GM23338 (cell line): ENCODE measurements at regions not wholly inside any gene's neighbourhood (a gene's known extent, or its start where the extent isn't known, plus 50 kb on each side); places are given as distances from the start of the nearest gene placed in this dataset.

Experiments used
- ATAC-seq: fragments of 200-7000 bp; cut with Tn5 transposase; 3 replicates; pipeline ENCODE4 v1.9.1; 2020
- DNase-seq: peaks from one replicate; pipeline ENCODE4 v3.0.0-alpha.2; 2015; ENCODE audit warnings: low spot score
- H2AFZ ChIP-seq: fragments of 200-600 bp; sonication (generic); 2 replicates; pipeline ENCODE4 v1.8.0; 2016; ENCODE audit warnings: antibody characterized with exemption, mild to moderate bottlenecking, moderate library complexity
- H3F3A ChIP-seq: fragments of 200-600 bp; sonication (generic); replicated peaks from 2 replicates; pipeline ENCODE4 v1.8.0; 2017; ENCODE audit warnings: antibody characterized with exemption, mixed run types, low read depth
- H3K27ac ChIP-seq: fragments of 200-600 bp; sonication (generic); 2 replicates; pipeline ENCODE4 v1.6.1; 2016; ENCODE audit warnings: low read depth
- H3K27me3 ChIP-seq: fragments of 200-600 bp; sonication (generic); 2 replicates; pipeline ENCODE4 v1.8.0; 2016; ENCODE audit warnings: mild to moderate bottlenecking, mixed run types, moderate library complexity; ENCODE audit not compliant: insufficient read depth
- H3K36me3 ChIP-seq: fragments of 200-600 bp; sonication (generic); 2 replicates; pipeline ENCODE4 v1.8.0; 2016; ENCODE audit warnings: mild to moderate bottlenecking; ENCODE audit not compliant: insufficient read depth
- H3K4me1 ChIP-seq: fragments of 200-600 bp; sonication (generic); 2 replicates; pipeline ENCODE4 v1.8.0; 2016; ENCODE audit warnings: mild to moderate bottlenecking, moderate library complexity; ENCODE audit not compliant: insufficient read depth
- H3K4me2 ChIP-seq: fragments of 200-600 bp; sonication (generic); 2 replicates; pipeline ENCODE4 v1.7.1; 2017; ENCODE audit warnings: mixed run types
- H3K4me3 ChIP-seq: fragments of 200-600 bp; sonication (generic); 2 replicates; pipeline ENCODE4 v1.6.1; 2016; ENCODE audit warnings: mixed run types
- H3K79me2 ChIP-seq: fragments of 200-600 bp; sonication (generic); replicated peaks from 2 replicates; pipeline ENCODE4 v1.8.0; 2017; ENCODE audit warnings: mild to moderate bottlenecking; ENCODE audit not compliant: insufficient read depth
- H3K9me2 ChIP-seq: fragments of 200-600 bp; sonication (generic); 2 replicates; pipeline ENCODE4 v1.8.0; 2017; ENCODE audit not compliant: insufficient read depth
- H4K20me1 ChIP-seq: fragments of 200-600 bp; sonication (generic); replicated peaks from 2 replicates; pipeline ENCODE4 v1.8.0; 2017; ENCODE audit warnings: mild to moderate bottlenecking; ENCODE audit not compliant: insufficient read depth
- H3K27ac Mint-ChIP-seq: 2 replicates; pipeline ENCODE4 v1.8.0; 2020; ENCODE audit warnings: inconsistent platforms, mild to moderate bottlenecking, moderate library complexity, mixed read lengths
- H3K27me3 Mint-ChIP-seq: 3 replicates; pipeline ENCODE4 v1.8.0; 2022; ENCODE audit warnings: low read depth, mild to moderate bottlenecking, moderate library complexity, mixed read lengths, inconsistent platforms; ENCODE audit not compliant: insufficient read depth, poor library complexity
- H3K36me3 Mint-ChIP-seq: 3 replicates; pipeline ENCODE4 v1.8.0; 2021; ENCODE audit warnings: low read depth, mild to moderate bottlenecking, inconsistent platforms, moderate library complexity, mixed read lengths
- H3K4me1 Mint-ChIP-seq: 3 replicates; pipeline ENCODE4 v1.8.0; 2020; ENCODE audit warnings: mild to moderate bottlenecking, inconsistent platforms, mixed read lengths
- H3K4me3 Mint-ChIP-seq: 3 replicates; pipeline ENCODE4 v1.8.0; 2021; ENCODE audit warnings: moderate library complexity, mild to moderate bottlenecking, inconsistent platforms, mixed read lengths
- H3K9me3 Mint-ChIP-seq: 3 replicates; pipeline ENCODE4 v1.8.0; 2020; ENCODE audit warnings: moderate library complexity, mild to moderate bottlenecking, inconsistent platforms, mixed read lengths
- CREB1 ChIP-seq: fragments of 250-450 bp; sonication (Bioruptor Pico); IDR thresholded peaks from 2 replicates; pipeline ENCODE4 v1.5.0; 2020; ENCODE audit warnings: low read depth, mild to moderate bottlenecking, moderate library complexity
- EZH2 ChIP-seq: fragments of 200-600 bp; sonication (generic); IDR thresholded peaks from one replicate; pipeline ENCODE4 v1.8.0; 2017; ENCODE audit warnings: antibody characterized with exemption, mild to moderate bottlenecking, low read depth; ENCODE audit not compliant: unreplicated experiment
- JUNB ChIP-seq: IDR thresholded peaks from one replicate; pipeline ENCODE4 v1.6.1; 2016; ENCODE audit warnings: antibody characterized with exemption; ENCODE audit not compliant: unreplicated experiment
- NANOG ChIP-seq: IDR thresholded peaks from 2 replicates; pipeline ENCODE4 v1.6.1; 2016; ENCODE audit warnings: antibody characterized with exemption, borderline replicate concordance
- POLR2AphosphoS5 ChIP-seq: IDR thresholded peaks from 2 replicates; pipeline ENCODE4 v1.6.1; 2016; ENCODE audit warnings: antibody characterized with exemption, low read depth
- STAT1 ChIP-seq: IDR thresholded peaks from one replicate; pipeline ENCODE4 v1.6.1; 2016; ENCODE audit warnings: antibody characterized with exemption; ENCODE audit not compliant: unreplicated experiment
- ZNF114 ChIP-seq: fragments of 250-450 bp; sonication (Bioruptor Pico); IDR thresholded peaks from 2 replicates; pipeline ENCODE4 v1.5.0; 2020; ENCODE audit warnings: mild to moderate bottlenecking, moderate library complexity
- ZNF331 ChIP-seq: fragments of 250-450 bp; sonication (Bioruptor Pico); IDR thresholded peaks from 2 replicates; pipeline ENCODE4 v1.5.0; 2020; ENCODE audit warnings: low read depth, mild to moderate bottlenecking, moderate library complexity
- ZNF462 ChIP-seq: fragments of 250-450 bp; sonication (Bioruptor Pico); IDR thresholded peaks from 2 replicates; pipeline ENCODE4 v1.5.0; 2020; ENCODE audit warnings: mild to moderate bottlenecking, moderate library complexity
- TF ChIP-seq, protein P1 (sequence below): IDR thresholded peaks from 2 replicates; pipeline ENCODE4 v1.6.1; 2016; ENCODE audit warnings: antibody characterized with exemption
- TF ChIP-seq, protein P2 (sequence below): IDR thresholded peaks from one replicate; pipeline ENCODE4 v1.6.1; 2018; ENCODE audit warnings: antibody characterized with exemption; ENCODE audit not compliant: unreplicated experiment

DNA sequence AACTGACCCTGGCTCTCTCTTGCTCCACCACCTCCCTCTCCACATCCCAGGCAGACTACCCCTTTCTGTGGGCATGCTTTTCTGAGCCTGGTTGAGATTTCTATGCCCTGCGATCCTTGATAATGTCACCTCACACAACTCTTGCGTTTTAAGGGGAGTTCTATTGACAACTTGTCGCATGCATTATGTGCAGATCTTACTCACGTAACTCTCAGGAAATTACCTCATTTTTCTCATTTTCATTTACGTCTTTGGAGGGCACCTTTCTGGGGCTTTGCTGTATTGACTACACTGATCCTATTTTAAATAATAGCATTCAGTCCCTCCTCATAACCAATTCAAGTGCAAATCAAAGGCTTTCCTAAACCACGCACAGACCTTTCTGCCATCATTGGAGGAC, 140.4 kb upstream of the WWC1 start:
- Histone ChIP-seq H3K27me3 (no peaks in the 10 kb centered on the region), H3K4me3 (no peak overlapping the region), H3K4me2 (no peak overlapping the region), H3K36me3 (no peaks in the 10 kb centered on the region), H3F3A (no peaks in the 10 kb centered on the region), H2AFZ (no peak overlapping the region), H3K4me1 (peaks cover 24% of the 10 kb centered on the region), H4K20me1 (no peaks in the 10 kb centered on the region), H3K9me2 (0 out of 2 replicates have a peak, but pooled peaks cover 4% of the 10 kb centered on the region), H3K79me2 (no peaks in the 10 kb centered on the region), H3K27ac (no peak overlapping the region)
- DNase-seq (no peak), ATAC-seq (no peak)
- Mint-ChIP-seq H3K27ac (no peak overlapping the region), H3K27me3 (peaks cover 3% of the 10 kb centered on the region), H3K9me3 (no peaks in the 10 kb centered on the region), H3K4me1 (peaks cover 39% of the 10 kb centered on the region), H3K36me3 (no peaks in the 10 kb centered on the region), H3K4me3 (no peak overlapping the region)
- no peak for TF ChIP-seq JUNB
- TF ChIP-seq, protein P1, sequence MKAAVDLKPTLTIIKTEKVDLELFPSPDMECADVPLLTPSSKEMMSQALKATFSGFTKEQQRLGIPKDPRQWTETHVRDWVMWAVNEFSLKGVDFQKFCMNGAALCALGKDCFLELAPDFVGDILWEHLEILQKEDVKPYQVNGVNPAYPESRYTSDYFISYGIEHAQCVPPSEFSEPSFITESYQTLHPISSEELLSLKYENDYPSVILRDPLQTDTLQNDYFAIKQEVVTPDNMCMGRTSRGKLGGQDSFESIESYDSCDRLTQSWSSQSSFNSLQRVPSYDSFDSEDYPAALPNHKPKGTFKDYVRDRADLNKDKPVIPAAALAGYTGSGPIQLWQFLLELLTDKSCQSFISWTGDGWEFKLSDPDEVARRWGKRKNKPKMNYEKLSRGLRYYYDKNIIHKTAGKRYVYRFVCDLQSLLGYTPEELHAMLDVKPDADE, result no peak
- TF ChIP-seq POLR2AphosphoS5, result no peak
- TF ChIP-seq ZNF331 (CRISPR knock-in tag), result no peak
- TF ChIP-seq NANOG, result no peak
- TF ChIP-seq, protein P2, sequence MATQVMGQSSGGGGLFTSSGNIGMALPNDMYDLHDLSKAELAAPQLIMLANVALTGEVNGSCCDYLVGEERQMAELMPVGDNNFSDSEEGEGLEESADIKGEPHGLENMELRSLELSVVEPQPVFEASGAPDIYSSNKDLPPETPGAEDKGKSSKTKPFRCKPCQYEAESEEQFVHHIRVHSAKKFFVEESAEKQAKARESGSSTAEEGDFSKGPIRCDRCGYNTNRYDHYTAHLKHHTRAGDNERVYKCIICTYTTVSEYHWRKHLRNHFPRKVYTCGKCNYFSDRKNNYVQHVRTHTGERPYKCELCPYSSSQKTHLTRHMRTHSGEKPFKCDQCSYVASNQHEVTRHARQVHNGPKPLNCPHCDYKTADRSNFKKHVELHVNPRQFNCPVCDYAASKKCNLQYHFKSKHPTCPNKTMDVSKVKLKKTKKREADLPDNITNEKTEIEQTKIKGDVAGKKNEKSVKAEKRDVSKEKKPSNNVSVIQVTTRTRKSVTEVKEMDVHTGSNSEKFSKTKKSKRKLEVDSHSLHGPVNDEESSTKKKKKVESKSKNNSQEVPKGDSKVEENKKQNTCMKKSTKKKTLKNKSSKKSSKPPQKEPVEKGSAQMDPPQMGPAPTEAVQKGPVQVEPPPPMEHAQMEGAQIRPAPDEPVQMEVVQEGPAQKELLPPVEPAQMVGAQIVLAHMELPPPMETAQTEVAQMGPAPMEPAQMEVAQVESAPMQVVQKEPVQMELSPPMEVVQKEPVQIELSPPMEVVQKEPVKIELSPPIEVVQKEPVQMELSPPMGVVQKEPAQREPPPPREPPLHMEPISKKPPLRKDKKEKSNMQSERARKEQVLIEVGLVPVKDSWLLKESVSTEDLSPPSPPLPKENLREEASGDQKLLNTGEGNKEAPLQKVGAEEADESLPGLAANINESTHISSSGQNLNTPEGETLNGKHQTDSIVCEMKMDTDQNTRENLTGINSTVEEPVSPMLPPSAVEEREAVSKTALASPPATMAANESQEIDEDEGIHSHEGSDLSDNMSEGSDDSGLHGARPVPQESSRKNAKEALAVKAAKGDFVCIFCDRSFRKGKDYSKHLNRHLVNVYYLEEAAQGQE, result no peak
- TF ChIP-seq ZNF462, result no peak
- TF ChIP-seq CREB1 (CRISPR knock-in tag), result no peak
- TF ChIP-seq ZNF114 (CRISPR knock-in tag), result no peak
- TF ChIP-seq STAT1, result no peak
- TF ChIP-seq EZH2, result no peak
